Natural killer cell (primary cell): ENCODE measurements at regions not wholly inside any gene's neighbourhood (a gene's known extent, or its start where the extent isn't known, plus 50 kb on each side); places are given as distances from the start of the nearest gene placed in this dataset.

ENCODE experiments used
- ATAC-seq, 3 donors: fragments of 150-1000 bp in 2 of 3; fragments of 200-7000 bp in 1 of 3; cut with Tn5 transposase; 1 replicate in 1 of 3; 2 replicates in 2 of 3; pipeline ENCODE4 v1.10.0; 2021; ENCODE audit warnings: mild to moderate bottlenecking in 2 of 3, moderate library complexity in 2 of 3
- DNase-seq, 2 donors: peaks; one replicate each; pipeline versions ENCODE4 v3.0.0 to v3.0.0-alpha.2; 2013 to 2021; ENCODE audit warnings: mixed read lengths in 1 of 2
- H3K27ac ChIP-seq: one replicate; pipeline ENCODE4 v1.5.1; 2013; ENCODE audit warnings: mild to moderate bottlenecking, low read length
- H3K27me3 ChIP-seq: one replicate; pipeline ENCODE4 v1.6.1; 2013; ENCODE audit warnings: low read length; ENCODE audit not compliant: control insufficient read depth, insufficient read depth
- H3K36me3 ChIP-seq: one replicate; pipeline ENCODE4 v1.6.1; 2013; ENCODE audit warnings: low read length; ENCODE audit not compliant: control insufficient read depth, insufficient read depth
- H3K4me1 ChIP-seq: one replicate; pipeline ENCODE4 v1.6.1; 2013; ENCODE audit warnings: low read length; ENCODE audit not compliant: control insufficient read depth, insufficient read depth
- H3K4me3 ChIP-seq: one replicate; pipeline ENCODE4 v1.5.1; 2013; ENCODE audit warnings: low read length
- H3K9me3 ChIP-seq: one replicate; pipeline ENCODE4 v1.6.1; 2013; ENCODE audit warnings: low read length; ENCODE audit not compliant: control insufficient read depth, insufficient read depth
- H3K27ac Mint-ChIP-seq, 2 donors: one replicate each; pipeline ENCODE4 v1.8.0; 2022; ENCODE audit warnings: mild to moderate bottlenecking in 2 of 2, mixed read lengths in 2 of 2, moderate library complexity in 1 of 2
- H3K27me3 Mint-ChIP-seq, 2 donors: one replicate each; pipeline ENCODE4 v1.8.0; 2022; ENCODE audit warnings: low read depth in 2 of 2, mixed read lengths in 2 of 2
- H3K36me3 Mint-ChIP-seq: one replicate; pipeline ENCODE4 v1.8.0; 2022; ENCODE audit warnings: mixed read lengths
- H3K4me1 Mint-ChIP-seq, 2 donors: one replicate each; pipeline ENCODE4 v1.8.0; 2022; ENCODE audit warnings: mixed read lengths in 2 of 2
- H3K4me3 Mint-ChIP-seq: one replicate; pipeline ENCODE4 v1.8.0; 2022; ENCODE audit warnings: mild to moderate bottlenecking, moderate library complexity, mixed read lengths
- H3K9me3 Mint-ChIP-seq, 2 donors: one replicate each; pipeline ENCODE4 v1.8.0; 2022; ENCODE audit warnings: mixed read lengths in 2 of 2
- CTCF ChIP-seq: fragments of 200-600 bp; IDR thresholded peaks from one replicate; pipeline ENCODE4 v1.8.0; 2022; ENCODE audit warnings: antibody characterized with exemption
- WGBS: methylation state at CpG from one replicate; pipeline ENCODE4 v1.1.7; 2013; ENCODE audit warnings: missing lambda C conversion rate; ENCODE audit not compliant: insufficient coverage; 5-methylcytosine and 5-hydroxymethylcytosine counted together
- intact Hi-C: fragments of 100-400 bp; cut with micrococcal nuclease; formaldehyde crosslinking; loops from one replicate; pipeline ENCODE4 v1.14.2; 2022

GRCh38 chr12:131217024-131217586 is 263.4 kb downstream of the ADGRD1 start:
- no peak for TF ChIP-seq CTCF
- Mint-ChIP-seq H3K4me1 (peaks cover under 1 to 2% of the 10 kb centered on the region in 2 donors), H3K27ac (no peak overlapping the region), H3K36me3 (no peaks in the 10 kb centered on the region), H3K27me3 (peaks cover 0 to 18% of the 10 kb centered on the region in 2 donors), H3K9me3 (no peaks in the 10 kb centered on the region), H3K4me3 (no peak overlapping the region)
- H3K27ac ChIP-seq = no peak overlapping the region
- 62% methylated on average over 22 of the region's 22 CpGs for WGBS
- no peak for ATAC-seq
- no peak for DNase-seq
- no peaks in the 10 kb centered on the region for H3K9me3 ChIP-seq
- intact Hi-C loops = no loop called here
- no peaks in the 10 kb centered on the region for H3K36me3 ChIP-seq
- H3K4me1 ChIP-seq = peaks cover 1% of the 10 kb centered on the region
- no peak overlapping the region for H3K4me3 ChIP-seq
- H3K27me3 ChIP-seq = no peaks in the 10 kb centered on the region

- ATAC-seq (no peak), DNase-seq (no peak)
- H3K4me3 Mint-ChIP-seq = no peak overlapping the region
- Histone ChIP-seq H3K4me3 (no peak overlapping the region), H3K27ac (no peak overlapping the region), H3K9me3 (no peaks in the 10 kb centered on the region), H3K27me3 (no peaks in the 10 kb centered on the region), H3K36me3 (no peaks in the 10 kb centered on the region), H3K4me1 (peaks cover 9% of the 10 kb centered on the region)
- intact Hi-C loops = no loop called here
- peaks cover 2 to 18% of the 10 kb centered on the region in 2 donors for H3K27me3 Mint-ChIP-seq
- no peaks in the 10 kb centered on the region for H3K9me3 Mint-ChIP-seq
- TF ChIP-seq CTCF = no peak
- no peaks in the 10 kb centered on the region for H3K36me3 Mint-ChIP-seq
- H3K4me1 Mint-ChIP-seq = peaks cover 6 to 8% of the 10 kb centered on the region in 2 donors
- 68% methylated on average over 27 of the region's 27 CpGs for WGBS
- H3K27ac Mint-ChIP-seq = no peak overlapping the region
Observed at GRCh38 chr12:131218026-131218922, 264.6 kb downstream of the ADGRD1 start.

GRCh38 chr12:131218923-131219669 is 265.4 kb downstream of the ADGRD1 start:
- H3K4me1 ChIP-seq = peaks cover 9% of the 10 kb centered on the region
- WGBS = 29% methylated on average over 15 of the region's 15 CpGs
- intact Hi-C loops = no loop called here
- no peak for TF ChIP-seq CTCF
- Mint-ChIP-seq H3K4me3 (no peak overlapping the region), H3K9me3 (no peaks in the 10 kb centered on the region), H3K27me3 (peaks cover 2 to 18% of the 10 kb centered on the region in 2 donors), H3K36me3 (no peaks in the 10 kb centered on the region), H3K4me1 (peaks cover 6 to 8% of the 10 kb centered on the region in 2 donors), H3K27ac (no peak overlapping the region)
- H3K27me3 ChIP-seq = no peaks in the 10 kb centered on the region
- no peak overlapping the region for H3K27ac ChIP-seq
- DNase-seq (no peak), ATAC-seq (no peak)
- no peak overlapping the region for H3K4me3 ChIP-seq
- no peaks in the 10 kb centered on the region for H3K36me3 ChIP-seq
- no peaks in the 10 kb centered on the region for H3K9me3 ChIP-seq
